Left renal pelvis (tissue), 4 donors: ENCODE measurements at regions not wholly inside any gene's neighbourhood (a gene's known extent, or its start where the extent isn't known, plus 50 kb on each side); places are given as distances from the start of the nearest gene placed in this dataset.

ENCODE experiments used
- DNase-seq, 4 donors: peaks; one replicate each; pipeline ENCODE4 v3.0.0-alpha.2; 2013; ENCODE audit warnings: low read depth in 4 of 4, low spot score in 3 of 4

DNA sequence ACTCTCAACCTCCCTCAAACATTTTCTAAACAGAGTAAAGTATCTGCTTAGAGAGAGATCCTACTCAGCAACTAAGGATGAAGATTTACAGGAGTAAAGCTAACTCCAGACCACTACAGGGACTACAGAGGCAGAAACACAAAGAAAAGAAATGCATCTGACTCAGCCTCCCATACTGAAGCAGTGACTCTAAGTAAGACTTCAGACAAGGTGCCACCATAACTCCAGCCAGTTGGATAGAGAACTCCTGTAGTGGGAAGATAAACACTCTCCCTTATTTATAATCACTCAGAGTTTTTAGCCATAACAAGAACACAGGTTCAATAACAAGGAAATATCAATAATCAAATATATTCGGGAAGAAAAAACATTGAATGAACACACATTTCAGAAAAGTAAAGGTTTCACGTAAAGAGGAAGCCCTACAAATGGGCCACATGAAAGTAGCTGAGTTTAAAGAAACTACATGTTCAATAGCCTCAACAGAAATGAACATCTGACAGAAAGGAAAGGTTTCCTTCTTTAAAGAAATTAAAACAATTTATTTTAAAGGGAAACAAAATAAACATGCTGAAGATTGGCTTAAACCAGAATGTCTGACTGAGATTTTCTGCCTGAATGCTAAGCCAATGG lies 519.9 kb downstream of the KCNJ3 start:
- DNase-seq: no peak

DNA sequence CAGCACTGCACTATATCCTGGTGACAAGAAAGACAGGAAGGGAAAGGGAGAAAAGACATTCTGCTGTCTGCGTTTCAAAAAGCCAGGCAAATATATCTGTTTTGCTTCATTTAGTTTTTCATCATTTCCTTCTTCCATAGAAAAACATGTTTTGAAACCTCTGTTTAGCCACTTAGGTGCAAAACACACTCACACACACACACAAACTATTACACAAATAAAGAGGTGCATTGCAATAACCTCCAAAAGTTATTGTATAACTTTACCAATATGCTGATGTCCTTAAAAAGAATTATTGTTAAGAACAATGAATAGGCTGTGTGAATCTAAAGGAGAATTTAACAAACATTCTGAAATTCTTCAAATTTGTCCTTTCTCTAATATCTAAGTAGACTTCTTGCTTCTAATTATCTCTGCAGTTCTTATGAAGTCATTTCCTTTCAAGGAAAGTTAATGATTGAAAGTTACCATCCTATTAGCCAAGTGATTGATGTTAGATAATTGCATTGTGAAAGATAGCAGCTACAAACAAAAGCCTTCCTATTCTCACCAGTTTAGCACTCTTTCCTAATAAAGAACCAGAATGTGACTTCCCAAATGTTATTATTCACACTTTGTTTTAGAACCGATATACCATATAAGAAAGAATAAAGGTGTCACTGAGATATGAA lies 516.7 kb downstream of the KCNJ3 start:
- DNase-seq: no peak

DNA sequence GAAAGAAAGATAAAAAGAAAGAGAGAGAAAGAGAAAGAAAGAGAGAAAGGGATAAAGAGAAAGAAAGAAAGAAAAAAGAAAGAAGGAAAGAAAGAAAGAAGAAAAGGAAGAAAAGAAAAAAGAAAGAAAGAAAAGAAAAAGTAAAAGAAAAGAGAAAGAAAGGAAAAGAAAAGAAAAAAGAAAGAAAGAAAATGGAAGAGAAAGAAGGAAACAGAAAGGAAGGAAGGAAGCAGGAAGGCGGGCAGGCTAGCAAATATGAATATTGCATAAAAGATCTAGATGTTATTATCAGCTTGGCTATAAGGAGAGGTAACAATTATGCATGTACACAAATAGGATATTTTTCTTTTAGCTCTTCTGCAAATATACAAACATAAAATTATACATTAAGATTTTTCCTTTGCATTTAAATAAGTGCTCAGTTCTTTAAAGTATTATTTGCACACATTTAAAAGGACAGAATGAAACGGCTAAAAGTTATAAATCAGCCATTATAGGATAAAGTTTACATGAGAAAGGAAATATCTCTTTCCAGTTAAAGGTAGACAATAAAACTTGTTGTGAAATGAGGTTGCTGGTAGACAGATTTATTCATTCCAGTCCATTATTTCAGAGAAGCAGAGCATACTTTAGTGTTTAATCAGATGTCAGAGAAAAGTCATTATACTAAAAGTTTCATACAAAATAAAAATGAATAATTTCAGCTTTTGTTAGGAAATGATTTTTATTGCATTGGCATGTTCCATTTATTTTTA lies 511.4 kb downstream of the KCNJ3 start:
- no peak for DNase-seq

DNA sequence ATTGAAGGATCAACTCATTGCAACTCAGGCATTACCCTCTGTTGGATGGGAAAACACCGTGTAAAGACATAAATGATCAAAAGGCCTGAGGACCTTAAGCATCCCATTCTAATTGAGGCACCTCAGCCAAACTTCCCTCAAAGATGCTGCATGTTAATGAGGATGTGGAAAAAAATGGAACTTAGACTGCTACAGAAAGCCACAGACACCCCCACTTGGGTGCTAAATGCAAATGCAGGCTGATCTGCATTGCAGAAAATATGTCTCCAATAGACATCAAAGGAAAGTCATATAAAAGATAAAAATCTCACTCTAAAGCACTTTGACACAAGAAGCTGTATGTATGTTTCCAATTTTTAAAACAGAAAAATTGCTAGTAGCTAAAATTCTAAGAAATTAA lies 504.7 kb downstream of the KCNJ3 start:
- DNase-seq: no peak

DNA sequence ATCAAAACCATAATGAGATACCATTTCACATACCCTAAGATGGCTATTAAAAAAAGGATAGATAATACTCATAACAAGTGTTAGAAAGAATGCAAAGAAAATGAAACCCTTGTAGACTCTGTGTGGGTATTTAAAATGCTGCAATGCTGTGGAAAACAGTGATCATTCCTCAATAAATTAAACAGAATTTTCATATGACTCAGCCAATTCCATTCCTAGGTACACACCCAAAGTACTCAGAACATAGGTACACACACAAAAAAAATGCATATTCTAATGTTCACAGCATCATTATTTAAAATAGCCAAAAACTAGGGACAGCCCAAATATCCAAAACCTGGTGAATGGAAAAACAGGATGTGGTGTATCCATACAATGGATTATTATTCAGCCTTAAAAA lies 502.3 kb downstream of the KCNJ3 start:
- no peak for DNase-seq

- DNase-seq: no peak
Observed at GRCh38 chr2:155190342-155190741, 491.8 kb downstream of the KCNJ3 start.

DNA sequence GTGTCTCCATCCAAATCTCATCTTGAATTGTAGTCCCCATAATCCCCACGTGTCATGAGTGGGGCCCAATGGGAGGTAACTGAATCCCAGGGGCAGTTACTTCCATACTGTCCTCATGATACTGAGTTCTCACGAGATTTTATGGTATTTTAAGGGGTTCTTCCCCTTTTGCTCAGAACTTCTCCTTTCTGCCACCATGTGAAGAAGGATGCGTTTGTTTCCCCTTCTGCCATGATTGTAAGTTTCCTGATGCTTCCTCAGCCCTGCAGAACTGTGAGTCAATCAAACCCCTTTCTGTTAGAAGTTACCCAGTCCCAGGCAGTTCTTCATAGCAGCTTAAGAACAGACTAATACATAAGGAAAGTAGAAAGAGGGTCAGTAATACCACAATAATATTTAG lies 480.4 kb downstream of the KCNJ3 start:
- no peak for DNase-seq

DNA sequence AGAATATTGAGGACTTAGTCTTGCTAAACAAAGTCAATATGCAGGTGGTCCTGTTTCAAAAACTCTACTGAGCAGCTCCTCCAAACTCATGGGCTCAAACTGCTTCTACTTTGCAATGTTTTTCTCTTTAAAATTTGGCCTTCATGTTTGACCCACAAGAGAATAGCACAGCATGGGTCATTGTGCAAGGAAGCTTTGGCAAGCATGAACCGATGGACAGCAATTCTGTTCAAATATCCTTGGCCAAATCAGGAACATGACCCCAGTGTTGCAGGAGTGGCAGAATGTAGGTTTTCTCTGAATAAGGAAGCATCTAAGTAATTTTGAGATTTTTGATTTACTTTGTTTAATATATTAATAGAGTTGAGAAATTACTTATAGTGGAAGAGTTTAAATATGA lies 477.9 kb downstream of the KCNJ3 start:
- no peak for DNase-seq

- no peak for DNase-seq
Observed at GRCh38 chr2:155169317-155169716, 470.8 kb downstream of the KCNJ3 start.

- DNase-seq: no peak
Observed at GRCh38 chr2:155162494-155162893, 464.0 kb downstream of the KCNJ3 start.

DNA sequence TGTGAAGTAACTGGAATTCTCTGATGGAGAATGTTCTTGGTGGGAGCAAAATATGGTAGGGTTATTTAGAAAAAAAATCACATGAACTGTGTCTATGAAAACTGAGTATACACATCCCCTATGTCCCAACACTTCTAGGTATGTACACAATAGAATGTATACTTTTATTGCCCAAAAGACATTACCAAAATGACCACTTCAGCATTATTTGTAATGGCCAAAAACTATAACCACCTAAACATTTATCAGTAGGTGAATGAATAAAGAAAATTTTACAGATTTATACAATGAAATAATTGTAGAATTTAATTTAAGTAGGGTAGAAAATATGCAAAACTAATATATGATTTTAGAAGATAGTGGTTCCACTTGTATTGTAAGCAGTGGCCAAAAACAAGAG lies 462.8 kb downstream of the KCNJ3 start:
- DNase-seq: no peak

DNA sequence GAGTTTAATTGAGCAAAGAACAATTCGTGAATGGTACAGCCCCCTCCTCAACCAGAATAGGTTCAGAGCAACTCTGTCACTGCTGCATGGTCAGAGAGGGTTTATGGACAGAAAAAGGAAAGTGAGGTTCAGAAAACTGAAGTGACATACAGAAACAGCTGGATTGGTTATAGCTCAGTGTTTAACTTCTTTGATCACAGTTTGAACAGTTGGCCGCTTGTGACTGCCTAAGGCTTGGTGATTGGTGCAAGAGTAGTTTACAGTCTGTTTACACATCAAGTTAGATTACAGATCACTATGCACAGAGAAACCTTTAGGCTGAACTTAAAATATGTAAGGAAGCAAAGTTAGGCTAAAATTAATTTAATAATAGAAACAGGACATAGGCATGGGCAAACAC lies 459.2 kb downstream of the KCNJ3 start:
- DNase-seq: no peak

GRCh38 chr2:155157065-155157464 lies 458.6 kb downstream of the KCNJ3 start:
- DNase-seq: no peak

DNA sequence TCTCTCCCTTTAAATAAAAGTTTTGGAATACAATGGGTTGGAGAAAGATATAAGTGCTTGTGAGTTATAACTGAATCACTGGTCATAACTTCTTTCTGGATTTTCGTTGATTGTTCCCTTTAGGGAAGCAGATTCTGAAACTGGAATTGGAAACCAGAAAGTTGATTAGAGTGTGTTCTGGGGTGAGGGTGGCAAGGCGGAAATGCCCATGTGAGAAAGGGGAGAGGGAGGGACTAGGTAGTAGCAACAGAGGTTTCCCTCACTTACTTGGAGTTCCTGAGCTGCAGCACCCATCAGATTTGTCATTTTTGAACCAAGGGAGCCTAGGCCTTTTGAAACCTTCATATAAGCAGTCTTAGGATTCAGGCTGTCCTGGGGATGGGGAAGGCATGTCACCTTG lies 453.4 kb downstream of the KCNJ3 start:
- no peak for DNase-seq

DNA sequence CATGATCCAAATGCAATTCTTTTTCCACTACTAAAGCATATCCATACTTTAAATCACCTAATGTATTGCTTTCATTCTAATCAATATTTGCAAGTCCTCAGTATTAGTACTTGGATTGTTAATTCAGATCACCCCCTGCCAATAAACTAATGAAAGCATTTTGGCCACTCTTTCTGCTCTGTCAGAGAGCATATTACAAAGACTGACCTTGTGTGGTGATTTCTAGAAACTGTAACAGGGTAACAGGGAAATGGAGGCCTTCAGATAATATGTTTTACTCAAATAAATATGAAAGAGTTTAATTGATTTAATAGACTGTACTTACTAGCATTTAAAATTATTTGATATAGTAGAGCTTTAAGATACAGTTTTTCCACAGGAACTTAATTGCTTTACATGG lies 453.0 kb downstream of the KCNJ3 start:
- no peak for DNase-seq

DNA sequence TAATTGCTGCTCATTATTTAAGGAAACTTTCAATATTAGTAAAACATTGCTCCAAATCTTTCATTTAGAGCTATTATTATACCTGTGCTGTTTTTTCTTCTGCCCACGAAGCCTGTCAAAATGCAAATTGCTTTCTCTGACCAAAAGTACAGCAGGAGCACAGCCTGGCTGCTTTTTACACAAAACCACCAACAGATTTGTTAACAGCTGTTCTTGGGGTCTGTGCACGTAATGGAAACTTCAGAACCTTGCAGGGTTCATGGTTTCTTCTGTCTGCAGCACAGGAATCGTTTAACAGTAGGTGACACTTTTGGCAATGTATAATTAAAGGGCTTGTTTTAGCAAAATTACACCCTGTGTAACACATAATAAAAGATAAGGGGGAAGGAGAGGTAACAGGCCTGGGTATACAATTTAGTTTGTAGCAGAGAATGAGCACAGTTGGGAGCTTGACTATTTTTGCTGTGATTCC lies 447.3 kb downstream of the KCNJ3 start:
- no peak for DNase-seq

- no peak for DNase-seq
Observed at GRCh38 chr2:155141418-155141817, 442.9 kb downstream of the KCNJ3 start.

GRCh38 chr2:155125585-155126230 lies 427.2 kb downstream of the KCNJ3 start:
- no peak for DNase-seq

DNA sequence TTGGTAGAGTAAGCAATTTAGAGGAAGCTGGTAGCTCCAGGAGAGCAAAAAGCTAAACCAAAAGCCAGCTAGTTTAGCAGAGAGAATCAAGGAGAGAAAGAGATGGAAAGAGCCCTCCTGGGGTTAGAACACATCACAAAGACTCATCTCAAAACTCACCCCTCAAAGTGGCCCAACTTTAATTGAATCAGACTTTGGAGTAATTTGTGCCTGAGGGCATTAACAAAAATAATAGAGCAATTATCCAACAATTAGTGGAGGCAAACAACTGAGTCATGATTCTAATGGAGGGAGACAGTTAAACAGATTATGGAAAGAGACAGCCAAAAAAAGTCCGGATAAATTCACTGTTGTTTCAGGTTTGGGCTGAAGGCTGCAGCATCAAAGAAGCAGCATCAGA lies 417.4 kb downstream of the KCNJ3 start:
- DNase-seq: no peak

- no peak for DNase-seq
Observed at GRCh38 chr2:155111070-155111469, 412.6 kb downstream of the KCNJ3 start.

DNA sequence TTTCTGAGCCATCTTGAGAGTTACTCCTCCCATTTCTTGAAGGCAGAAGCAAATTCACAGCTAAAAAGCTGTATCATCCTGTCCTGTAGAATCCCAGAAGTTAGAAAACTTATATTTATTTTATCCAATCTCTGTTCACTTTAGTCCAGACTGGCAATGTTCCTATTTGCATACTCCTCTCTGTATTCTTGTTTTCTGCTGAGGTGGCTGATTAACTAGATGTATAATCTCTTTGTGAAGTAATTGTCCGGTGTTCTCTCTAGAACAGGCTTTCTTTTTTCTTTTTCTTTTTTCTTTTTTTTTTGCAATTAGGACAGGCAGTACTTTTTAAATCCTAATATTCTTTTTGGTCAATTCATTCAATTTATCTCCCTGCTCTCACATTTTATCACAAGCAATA lies 411.0 kb downstream of the KCNJ3 start:
- no peak for DNase-seq
